OCI-LY7 (cell line): ENCODE measurements at regions not wholly inside any gene's neighbourhood (a gene's known extent, or its start where the extent isn't known, plus 50 kb on each side); places are given as distances from the start of the nearest gene placed in this dataset.

Source experiments
- BruUV-seq: library from RNA; stranded (reverse); fragments of 400-500 nt; replicated peaks from 2 replicates; lab custom pipeline; 2021; lab: Mats Ljungman, UMichigan
- CTCF ChIA-PET: fragments of 300-600 bp; sonication (Branson Sonifier 250); formaldehyde crosslinking; loops from one replicate; lab custom pipeline; 2022; ENCODE audit warnings: antibody characterized with exemption; ENCODE audit not compliant: unreplicated experiment; lab: Charles Lee
- POLR2A ChIA-PET: fragments of 300-600 bp; sonication (Branson Sonifier 250); formaldehyde crosslinking; loops from one replicate; lab custom pipeline; 2022; ENCODE audit warnings: antibody characterized with exemption; lab: Charles Lee
- DNase-seq: peaks from one replicate; pipeline ENCODE4 v3.0.0-alpha.2; 2015; ENCODE audit warnings: low spot score
- H2AFZ ChIP-seq: fragments of 200-600 bp; sonication (generic), shearing (Covaris generic); 2 replicates; pipeline ENCODE4 v1.6.1; 2014; ENCODE audit warnings: mild to moderate bottlenecking, antibody characterized with exemption, low read length, moderate library complexity
- H3K27ac ChIP-seq: fragments of 200-600 bp; sonication (generic); 2 replicates; pipeline ENCODE4 v1.5.1; 2014; ENCODE audit warnings: mixed run types, low read depth, mild to moderate bottlenecking, moderate library complexity, low read length, inconsistent platforms; ENCODE audit not compliant: poor library complexity, severe bottlenecking
- H3K36me3 ChIP-seq: fragments of 200-600 bp; sonication (generic); 2 replicates; pipeline ENCODE4 v1.6.1; 2014; ENCODE audit warnings: mild to moderate bottlenecking, antibody characterized with exemption, low read length, moderate library complexity, mixed read lengths; ENCODE audit not compliant: insufficient read depth
- H3K4me1 ChIP-seq: fragments of 200-600 bp; sonication (generic); 2 replicates; pipeline ENCODE4 v1.5.1; 2014; ENCODE audit warnings: mild to moderate bottlenecking, low read length; ENCODE audit not compliant: insufficient read depth, poor library complexity, severe bottlenecking
- H3K4me2 ChIP-seq: fragments of 200-600 bp; sonication (generic); 2 replicates; pipeline ENCODE4 v1.6.1; 2014; ENCODE audit warnings: mild to moderate bottlenecking, low read length
- H3K4me3 ChIP-seq: fragments of 200-600 bp; sonication (generic); 2 replicates; pipeline ENCODE4 v1.5.1; 2014; ENCODE audit warnings: mild to moderate bottlenecking, low read depth, low read length; ENCODE audit not compliant: poor library complexity, severe bottlenecking
- H3K79me2 ChIP-seq: fragments of 200-600 bp; sonication (generic); 2 replicates; pipeline ENCODE4 v1.6.1; 2016; ENCODE audit warnings: low read depth, mild to moderate bottlenecking, low read length, moderate library complexity, mixed read lengths; ENCODE audit not compliant: insufficient read depth
- H3K9me2 ChIP-seq: fragments of 200-600 bp; sonication (generic); 2 replicates; pipeline ENCODE4 v1.6.1; 2016; ENCODE audit warnings: mild to moderate bottlenecking, low read length, mixed read lengths; ENCODE audit not compliant: insufficient read depth
- H3K9me3 ChIP-seq: fragments of 200-600 bp; sonication (generic); 2 replicates; pipeline ENCODE4 v1.6.1; 2014; ENCODE audit warnings: mild to moderate bottlenecking, mixed run types, low read length, mixed read lengths
- H4K20me1 ChIP-seq: fragments of 200-600 bp; sonication (generic); 2 replicates; pipeline ENCODE4 v1.6.1; 2014; ENCODE audit warnings: mild to moderate bottlenecking, antibody characterized with exemption, low read length, moderate library complexity, mixed read lengths; ENCODE audit not compliant: insufficient read depth
- EZH2phosphoT487 ChIP-seq: fragments of 200-600 bp; sonication (generic); IDR thresholded peaks from 2 replicates; pipeline ENCODE4 v1.6.1; 2018; ENCODE audit warnings: low read depth, borderline replicate concordance, mild to moderate bottlenecking, mixed run types, antibody characterized with exemption, low read length, moderate library complexity, mixed read lengths
- intact Hi-C: fragments of 100-400 bp; cut with micrococcal nuclease; formaldehyde crosslinking; loops from one replicate; pipeline ENCODE4 v1.10.0; 2022; ENCODE audit not compliant: unreplicated experiment
- TF ChIP-seq, protein P1 (sequence below): fragments of 200-600 bp; sonication (generic); conservative IDR thresholded peaks from 2 replicates; pipeline ENCODE4 v1.5.1; 2014; ENCODE audit warnings: mild to moderate bottlenecking, antibody characterized with exemption, low read length, moderate library complexity, mixed read lengths

DNA sequence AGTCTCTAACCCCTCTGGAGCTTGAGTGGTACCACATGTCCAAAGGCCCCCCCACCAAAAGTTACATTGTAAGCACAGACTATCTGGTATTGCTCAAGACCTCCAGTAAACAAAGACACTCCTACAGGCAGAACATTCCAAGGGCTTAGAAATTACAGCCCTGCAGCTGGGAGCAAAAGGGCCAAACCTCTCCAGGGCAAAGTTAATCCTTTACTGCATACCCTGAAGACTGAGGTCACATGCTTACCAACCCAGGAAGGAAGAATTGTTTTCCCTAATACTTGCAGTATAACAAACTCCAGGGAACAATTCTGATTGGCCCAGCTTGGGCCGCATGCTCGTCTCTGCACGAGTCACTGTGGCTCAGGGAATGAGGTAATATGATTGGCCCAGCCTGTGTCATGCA, 266.1 kb upstream of the NR2F2 start:
- Histone ChIP-seq H3K79me2 (no peaks in the 10 kb centered on the region), H3K4me1 (no peaks in the 10 kb centered on the region), H3K36me3 (no peaks in the 10 kb centered on the region), H2AFZ (no peak overlapping the region), H3K9me2 (no peaks in the 10 kb centered on the region), H4K20me1 (no peaks in the 10 kb centered on the region), H3K4me3 (no peak overlapping the region), H3K9me3 (no peaks in the 10 kb centered on the region), H3K4me2 (no peak overlapping the region), H3K27ac (no peak overlapping the region)
- TF ChIP-seq EZH2phosphoT487, result no peak
- TF ChIP-seq, protein P1, sequence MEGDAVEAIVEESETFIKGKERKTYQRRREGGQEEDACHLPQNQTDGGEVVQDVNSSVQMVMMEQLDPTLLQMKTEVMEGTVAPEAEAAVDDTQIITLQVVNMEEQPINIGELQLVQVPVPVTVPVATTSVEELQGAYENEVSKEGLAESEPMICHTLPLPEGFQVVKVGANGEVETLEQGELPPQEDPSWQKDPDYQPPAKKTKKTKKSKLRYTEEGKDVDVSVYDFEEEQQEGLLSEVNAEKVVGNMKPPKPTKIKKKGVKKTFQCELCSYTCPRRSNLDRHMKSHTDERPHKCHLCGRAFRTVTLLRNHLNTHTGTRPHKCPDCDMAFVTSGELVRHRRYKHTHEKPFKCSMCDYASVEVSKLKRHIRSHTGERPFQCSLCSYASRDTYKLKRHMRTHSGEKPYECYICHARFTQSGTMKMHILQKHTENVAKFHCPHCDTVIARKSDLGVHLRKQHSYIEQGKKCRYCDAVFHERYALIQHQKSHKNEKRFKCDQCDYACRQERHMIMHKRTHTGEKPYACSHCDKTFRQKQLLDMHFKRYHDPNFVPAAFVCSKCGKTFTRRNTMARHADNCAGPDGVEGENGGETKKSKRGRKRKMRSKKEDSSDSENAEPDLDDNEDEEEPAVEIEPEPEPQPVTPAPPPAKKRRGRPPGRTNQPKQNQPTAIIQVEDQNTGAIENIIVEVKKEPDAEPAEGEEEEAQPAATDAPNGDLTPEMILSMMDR, result no peak
- intact Hi-C loops, result no loop called here
- no peak for DNase-seq
- ChIA-PET POLR2A (no interaction called here), CTCF (no interaction called here)
- no TSS peak for BruUV-seq

DNA sequence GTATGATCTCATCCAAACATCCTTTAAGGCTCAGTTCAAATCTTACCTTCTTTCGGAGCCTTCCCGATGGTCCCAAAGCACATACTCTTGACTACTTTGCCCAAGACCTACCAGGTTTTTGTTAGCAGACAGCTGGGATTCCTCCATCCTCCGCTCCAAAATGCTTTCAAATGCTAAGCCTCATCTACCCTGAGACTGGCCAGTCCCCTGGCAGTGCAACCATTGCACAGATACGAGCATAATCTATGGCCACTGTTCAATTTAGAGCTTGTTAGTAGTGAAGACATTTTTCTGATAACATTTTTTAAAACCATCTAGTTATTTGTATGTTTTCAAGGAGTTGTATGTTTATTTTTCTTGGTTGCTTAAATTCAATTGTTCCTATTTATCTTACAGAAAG, 264.4 kb upstream of the NR2F2 start:
- H4K20me1 ChIP-seq, result no peaks in the 10 kb centered on the region
- no TSS peak for BruUV-seq
- H3K4me2 ChIP-seq, result no peak overlapping the region
- CTCF ChIA-PET, result no interaction called here
- H3K27ac ChIP-seq, result no peak overlapping the region
- no peaks in the 10 kb centered on the region for H3K4me1 ChIP-seq
- no peak for TF ChIP-seq EZH2phosphoT487
- TF ChIP-seq, protein P1, result no peak
- DNase-seq, result no peak
- no peak overlapping the region for H2AFZ ChIP-seq
- H3K79me2 ChIP-seq, result no peaks in the 10 kb centered on the region
- intact Hi-C loops, result no loop called here
- no peaks in the 10 kb centered on the region for H3K9me2 ChIP-seq
- no peaks in the 10 kb centered on the region for H3K9me3 ChIP-seq
- H3K36me3 ChIP-seq, result no peaks in the 10 kb centered on the region
- H3K4me3 ChIP-seq, result no peak overlapping the region
- POLR2A ChIA-PET, result no interaction called here

DNA sequence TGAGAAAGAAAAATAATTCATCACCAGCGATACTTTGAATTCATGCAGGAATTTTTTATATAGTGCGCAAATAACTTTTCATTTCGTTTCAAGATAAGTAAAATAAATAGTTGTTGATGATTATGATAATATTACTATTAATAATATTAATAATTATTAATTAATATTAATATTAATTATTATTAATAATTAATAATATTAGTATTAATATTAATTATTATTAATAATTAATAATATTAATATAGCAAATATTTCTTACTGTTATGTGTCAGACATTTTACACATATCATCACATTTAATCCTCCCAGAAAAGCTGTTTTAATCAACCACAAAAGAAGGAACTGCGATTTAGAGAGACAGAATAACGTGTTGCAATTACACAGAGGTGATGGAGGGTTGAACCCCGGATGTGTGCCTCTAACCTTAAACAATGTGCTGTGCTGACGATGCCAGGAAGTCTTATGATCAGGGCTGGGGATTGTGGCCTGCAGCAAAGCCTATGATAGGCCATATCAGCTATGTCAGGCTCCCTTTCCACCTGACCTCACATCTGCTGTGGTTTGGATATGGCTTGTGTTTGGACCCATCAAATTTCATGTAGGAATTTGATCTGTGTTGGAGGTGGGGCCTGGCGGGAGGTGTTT, 263.5 kb upstream of the NR2F2 start:
- Histone ChIP-seq H3K4me1 (no peaks in the 10 kb centered on the region), H4K20me1 (no peaks in the 10 kb centered on the region), H3K36me3 (no peaks in the 10 kb centered on the region), H3K4me3 (no peak overlapping the region), H3K4me2 (no peak overlapping the region), H2AFZ (no peak overlapping the region), H3K27ac (no peak overlapping the region), H3K79me2 (no peaks in the 10 kb centered on the region), H3K9me3 (no peaks in the 10 kb centered on the region), H3K9me2 (no peaks in the 10 kb centered on the region)
- BruUV-seq, result no TSS peak
- intact Hi-C loops, result no loop called here
- TF ChIP-seq EZH2phosphoT487, result no peak
- TF ChIP-seq, protein P1, result no peak
- DNase-seq, result no peak
- CTCF ChIA-PET, result no interaction called here
- POLR2A ChIA-PET, result interaction anchor here (0.8 kb wide), 1 partner anchor 962 kb away, joined by 3 read pairs; no protein-coding TSS in a partner anchor
